GM18511 (cell line): ENCODE measurements at regions not wholly inside any gene's neighbourhood (a gene's known extent, or its start where the extent isn't known, plus 50 kb on each side); places are given as distances from the start of the nearest gene placed in this dataset.

Source experiments
- ATAC-seq: cut with Tn5 transposase; IDR thresholded peaks from one replicate; pipeline ENCODE4 v1.9.1; 2021; ENCODE audit warnings: mild to moderate bottlenecking, moderate library complexity; ENCODE audit not compliant: unreplicated experiment

DNA sequence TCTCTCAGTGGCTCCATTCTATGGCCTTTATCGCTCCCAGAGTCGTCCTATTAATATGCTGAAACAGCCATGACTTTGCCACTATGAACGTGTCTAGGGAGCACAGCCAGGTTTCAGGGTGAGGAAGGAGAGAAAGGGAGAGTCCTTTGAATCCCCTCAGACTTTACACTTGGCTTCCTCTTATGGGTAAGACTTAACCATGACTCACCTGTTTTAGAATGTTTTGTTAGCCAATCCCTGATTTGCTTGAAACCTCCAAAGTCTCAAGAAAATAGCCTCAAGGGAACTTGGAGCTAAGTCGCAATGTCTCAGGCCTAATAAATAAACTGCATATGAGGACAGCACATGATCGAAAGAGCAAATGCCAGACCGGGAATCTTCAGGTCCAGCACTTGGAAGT is 131.2 kb upstream of the RCN1 start:
- ATAC-seq, result no peak

DNA sequence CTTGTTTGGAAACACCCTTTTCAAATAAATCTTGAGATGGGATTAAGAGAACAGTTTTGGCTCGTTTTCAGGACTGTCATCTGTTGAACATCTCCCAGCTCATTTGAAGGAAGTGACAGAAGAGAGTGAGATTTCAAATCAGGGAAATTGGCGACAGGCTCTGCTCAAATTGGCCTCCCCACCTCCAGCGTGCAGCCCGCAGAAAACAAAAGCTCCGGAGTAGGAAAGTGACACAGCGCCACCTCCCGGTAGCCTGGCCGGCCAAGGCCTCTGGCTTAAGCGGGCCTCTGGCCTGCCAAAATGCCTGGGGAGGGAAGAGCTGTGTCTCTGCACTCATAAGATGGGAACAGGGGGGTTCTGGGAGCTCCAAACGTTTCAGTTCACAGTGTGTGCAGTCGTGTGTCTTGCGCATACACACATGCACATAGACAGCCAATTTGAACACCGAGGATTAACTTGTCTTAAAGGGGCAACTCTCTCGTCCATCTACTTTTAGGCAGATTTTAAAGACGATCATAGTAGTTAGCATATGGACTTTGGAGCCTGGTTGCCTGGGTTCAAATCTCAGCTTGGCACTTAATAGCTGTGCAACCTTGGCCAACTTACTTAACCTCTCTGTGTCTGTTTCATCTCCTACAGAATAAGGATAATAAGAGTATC is 132.7 kb upstream of the RCN1 start:
- ATAC-seq, result peak; percentile 85

DNA sequence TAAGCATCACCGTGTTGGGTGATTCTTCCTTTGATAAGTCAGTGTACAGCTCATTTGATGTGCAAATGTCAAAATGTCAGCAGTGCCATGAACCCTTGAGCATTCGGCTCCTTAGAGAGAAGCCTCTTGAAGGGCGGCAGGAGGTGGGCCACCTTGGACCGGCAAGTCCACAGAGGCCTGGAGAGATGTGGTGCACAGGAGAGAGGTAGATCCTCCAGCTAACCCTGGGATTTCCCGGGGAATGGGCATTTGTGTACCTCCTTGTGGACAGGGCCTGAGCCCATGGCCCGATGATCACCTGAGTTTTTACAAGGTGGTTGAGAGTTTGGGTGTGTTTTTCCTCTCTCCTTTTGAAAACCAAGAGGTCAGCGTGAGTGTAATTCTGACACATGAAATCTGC is 133.2 kb upstream of the RCN1 start:
- ATAC-seq, result peak; percentile 17

DNA sequence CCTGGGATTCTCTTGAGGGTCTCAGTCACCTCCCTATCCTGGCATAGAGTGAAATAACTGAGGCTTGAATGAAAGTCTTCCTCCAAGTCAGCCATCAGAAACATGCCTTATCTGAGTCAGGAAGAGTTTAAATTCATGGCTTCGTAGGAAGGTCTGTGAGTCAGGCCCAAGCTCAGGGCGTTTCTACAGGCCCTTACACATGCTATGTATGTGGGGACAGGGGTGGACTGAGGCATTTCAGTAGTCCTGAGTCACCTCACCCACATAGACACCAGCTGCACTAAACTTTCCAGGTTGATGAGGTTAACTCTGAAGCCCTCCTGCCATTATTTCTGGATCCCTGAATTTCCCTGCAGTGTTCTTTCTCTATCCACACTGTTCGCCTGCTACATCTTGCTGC is 134.6 kb upstream of the RCN1 start:
- no peak for ATAC-seq

DNA sequence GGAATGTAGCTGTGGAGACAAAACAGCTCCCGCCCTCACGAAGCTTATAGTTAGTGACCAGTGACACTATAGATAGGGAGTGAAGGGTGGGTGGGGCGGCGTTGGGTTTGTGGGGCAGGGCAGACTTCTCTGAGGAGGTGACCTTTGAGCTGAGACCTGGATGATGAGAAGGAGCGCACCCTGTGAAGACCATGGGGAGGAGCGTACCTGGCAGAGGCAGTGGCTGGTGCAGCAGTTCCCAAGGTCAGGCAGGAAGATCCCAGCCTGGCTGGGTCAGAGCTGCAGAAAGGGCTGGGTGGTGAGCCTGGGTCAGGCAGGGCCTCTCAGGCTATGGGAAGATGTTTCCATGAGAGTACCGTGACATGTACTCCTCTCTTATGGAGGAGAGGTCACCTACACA is 135.0 kb upstream of the RCN1 start:
- ATAC-seq, result no peak

DNA sequence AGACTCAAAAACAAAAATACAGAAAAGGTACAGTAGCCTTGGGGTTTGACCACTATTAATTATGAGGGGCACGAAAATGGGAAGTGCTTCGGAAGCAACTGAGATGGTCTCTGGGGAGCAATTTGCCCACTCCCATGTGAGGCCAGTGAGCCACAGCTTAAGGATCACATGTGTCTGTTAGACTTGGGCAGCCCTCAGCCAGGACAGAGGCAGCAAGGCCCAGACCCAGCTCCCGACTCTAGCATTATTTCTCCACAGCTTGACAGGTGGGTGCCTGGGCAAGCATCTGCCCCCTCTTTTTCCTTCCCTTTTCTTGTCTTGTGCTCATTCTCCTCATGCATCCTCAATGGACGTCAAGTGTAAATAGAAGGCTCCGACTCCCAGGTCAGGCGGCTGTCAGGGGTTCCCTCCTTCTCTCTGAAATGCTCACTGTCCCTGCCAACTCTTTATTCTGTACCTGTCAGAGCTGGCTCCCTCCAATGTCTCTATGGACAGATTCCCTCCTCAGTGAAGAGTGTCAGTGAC is 137.0 kb upstream of the RCN1 start:
- no peak for ATAC-seq

DNA sequence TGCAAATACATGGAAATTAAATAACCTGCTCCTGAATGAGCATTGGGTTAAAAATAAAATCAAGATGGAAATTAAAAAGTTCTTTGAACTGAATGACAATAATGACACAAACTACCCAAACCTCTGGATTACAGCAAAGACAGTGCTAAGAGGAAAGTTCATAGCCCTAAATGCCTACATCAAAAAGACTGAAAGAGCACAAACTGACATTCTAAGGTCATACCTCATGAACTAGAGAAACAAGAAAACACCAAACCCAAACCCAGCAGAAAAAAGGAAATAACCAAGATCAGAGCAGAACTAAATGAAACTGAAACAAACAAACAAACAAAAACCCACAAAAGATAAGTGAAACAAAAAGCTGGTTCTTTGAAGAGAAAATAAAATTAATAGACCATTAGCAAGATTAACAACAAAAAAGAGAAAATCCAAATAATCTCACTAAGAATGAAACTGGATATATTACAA is 138.6 kb upstream of the PAX6 start:
- peak; percentile 83 for ATAC-seq

DNA sequence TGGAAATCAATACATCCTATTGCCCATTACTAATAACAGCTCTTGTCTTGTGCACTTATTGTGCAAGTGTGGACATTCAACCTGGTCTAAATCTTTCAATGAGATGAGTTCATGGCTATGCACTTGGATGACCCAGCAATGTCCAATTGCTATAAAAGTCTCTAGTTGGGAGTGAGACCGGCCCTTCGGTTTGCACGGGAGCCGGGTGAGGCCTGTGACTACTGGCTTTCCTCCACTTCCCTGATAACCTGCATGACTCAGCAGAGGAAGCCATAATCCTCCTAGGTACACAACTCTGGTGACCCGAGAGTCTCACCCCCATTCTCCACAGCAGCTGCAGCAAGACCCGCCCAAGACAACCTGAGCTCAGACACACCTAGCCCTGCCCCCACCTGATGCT is 135.9 kb upstream of the PAX6 start:
- ATAC-seq, result no peak

DNA sequence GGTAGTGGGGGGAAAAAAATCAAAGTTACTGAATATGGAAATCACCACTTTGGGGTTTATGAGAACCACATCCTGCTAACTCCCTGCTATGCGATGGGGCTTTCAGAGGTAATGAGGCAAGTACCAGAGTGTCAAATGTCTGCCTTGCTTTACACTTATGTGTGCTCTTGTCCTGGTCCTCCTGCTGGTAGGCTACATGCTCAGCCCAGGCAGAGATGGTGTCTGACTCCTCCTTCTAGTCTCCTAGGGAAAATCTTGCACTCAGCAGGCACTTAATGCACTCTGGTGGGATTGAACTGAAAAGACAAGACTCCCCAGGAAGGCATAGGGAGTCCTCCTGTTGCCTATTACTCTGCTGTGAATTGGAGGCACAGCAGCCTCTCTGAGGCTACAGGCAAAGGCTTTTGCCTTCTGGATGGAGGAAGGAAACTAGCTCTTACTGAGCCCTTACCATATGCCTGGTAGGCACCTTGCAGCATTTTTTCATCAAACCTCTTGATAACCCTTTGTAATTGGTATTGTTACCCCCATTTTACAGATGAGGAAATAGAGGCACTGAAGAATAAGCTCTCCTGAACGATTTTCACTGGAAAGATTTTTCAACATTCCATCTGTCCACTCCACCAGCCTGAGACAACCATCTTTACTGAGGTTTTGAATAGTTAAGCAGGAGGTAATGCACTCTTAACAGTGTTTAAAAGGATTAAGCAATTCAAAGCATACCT is 132.1 kb upstream of the PAX6 start:
- peak; percentile 93 for ATAC-seq

DNA sequence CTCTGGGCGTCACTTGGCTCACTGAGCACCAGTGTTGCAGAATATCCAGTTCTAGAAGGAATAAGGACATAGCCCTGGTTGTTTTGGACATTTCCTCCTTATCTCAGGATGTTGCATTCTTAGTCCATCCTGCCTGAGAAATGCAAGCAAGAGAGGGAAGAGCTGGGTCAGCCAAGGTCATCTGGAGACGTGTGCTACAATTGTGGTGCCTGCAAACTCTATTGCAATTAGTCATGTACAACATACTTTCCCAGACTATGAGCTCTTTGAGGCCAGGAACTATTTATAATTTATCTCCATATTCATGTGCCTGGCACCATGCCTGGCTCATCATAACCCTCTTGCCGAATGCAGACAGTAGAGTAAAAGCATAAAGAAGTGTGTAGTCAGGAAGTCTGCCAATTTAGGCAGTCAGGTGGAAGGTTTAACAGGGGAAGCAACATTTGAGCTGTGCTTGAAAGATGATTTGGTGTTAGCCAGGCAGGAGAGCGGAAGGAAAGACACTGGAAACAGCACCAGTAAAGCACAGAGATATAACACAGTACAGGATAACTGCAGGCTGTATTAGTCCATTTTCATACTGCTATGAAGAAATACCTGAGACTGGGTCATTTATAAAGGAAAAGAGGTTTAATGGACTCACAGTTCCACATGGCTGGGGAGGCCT is 129.4 kb upstream of the PAX6 start:
- ATAC-seq, result no peak

DNA sequence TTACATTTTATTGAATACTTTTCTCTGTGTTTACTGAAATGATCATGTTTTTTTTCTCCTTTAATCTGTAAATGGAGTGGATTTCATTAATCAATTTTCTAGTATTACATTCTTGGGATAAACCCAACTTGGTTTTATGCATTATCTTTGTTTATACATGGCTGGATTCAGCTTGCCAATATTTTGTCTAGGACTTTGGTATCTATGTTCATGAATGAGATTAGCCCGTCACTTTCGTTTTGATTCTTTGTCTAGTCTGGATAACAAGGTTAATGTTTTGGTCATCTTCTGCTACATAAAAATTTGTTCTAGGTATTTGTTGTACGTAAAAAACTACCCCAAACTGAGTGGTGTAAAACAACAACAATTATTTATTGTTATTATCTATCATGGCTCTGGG is 127.9 kb upstream of the PAX6 start:
- no peak for ATAC-seq

DNA sequence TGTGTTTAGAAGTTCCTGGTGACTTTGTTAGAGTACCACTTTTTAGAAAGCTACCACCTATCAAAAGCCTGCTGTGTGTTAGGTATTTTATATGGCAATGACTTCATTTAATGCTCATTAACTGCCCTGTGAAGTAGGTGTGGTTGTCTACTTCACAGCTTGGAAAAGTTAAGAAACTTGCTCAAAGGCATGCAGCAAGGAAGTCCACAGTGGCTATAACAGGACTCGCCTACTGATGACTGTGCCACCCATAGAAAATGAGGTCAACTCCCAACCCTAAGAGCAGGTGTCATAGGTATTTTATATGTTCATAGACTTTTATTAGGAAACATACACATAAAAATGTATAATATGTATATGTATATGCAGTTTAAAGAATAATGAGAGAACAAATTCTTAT is 125.2 kb upstream of the PAX6 start:
- no peak for ATAC-seq

DNA sequence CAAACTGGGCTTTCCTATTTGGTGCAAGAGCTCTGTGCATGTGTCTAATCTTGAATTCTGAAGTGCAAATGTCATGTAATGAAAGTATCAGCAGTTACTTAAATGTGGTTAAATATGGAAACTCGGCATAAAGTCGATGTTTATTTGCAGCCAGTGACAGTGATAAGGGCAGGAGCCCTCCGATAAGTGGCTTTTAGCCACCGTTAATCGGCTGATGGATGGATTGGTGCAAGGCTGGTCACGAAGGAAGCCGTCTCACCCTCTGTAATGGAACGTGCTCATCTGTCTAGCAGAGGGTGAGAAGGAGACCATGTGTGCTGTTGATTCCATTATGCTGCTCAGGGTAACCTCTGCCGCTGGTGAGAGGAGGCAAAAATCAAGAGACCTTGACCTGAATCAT is 121.8 kb upstream of the PAX6 start:
- ATAC-seq, result no peak

DNA sequence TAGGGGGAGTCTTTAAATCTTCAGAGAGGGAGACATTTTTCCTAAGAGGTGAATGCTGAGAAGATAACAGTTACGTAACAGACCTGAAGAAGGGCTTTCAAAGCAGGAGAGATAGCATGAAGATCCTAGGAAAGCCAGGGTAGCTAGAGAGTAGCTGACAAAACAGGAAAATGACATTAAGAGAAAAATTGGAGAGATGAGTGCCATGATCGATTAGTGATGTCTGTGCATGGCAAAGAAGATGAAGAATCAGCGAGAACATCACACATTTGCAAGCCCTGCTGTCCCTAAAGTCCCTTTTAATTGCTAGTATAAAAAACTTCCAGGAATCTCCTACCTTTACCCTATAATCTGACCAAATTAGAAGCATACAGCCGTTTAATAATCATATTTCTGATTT is 116.9 kb upstream of the PAX6 start:
- ATAC-seq, result no peak

DNA sequence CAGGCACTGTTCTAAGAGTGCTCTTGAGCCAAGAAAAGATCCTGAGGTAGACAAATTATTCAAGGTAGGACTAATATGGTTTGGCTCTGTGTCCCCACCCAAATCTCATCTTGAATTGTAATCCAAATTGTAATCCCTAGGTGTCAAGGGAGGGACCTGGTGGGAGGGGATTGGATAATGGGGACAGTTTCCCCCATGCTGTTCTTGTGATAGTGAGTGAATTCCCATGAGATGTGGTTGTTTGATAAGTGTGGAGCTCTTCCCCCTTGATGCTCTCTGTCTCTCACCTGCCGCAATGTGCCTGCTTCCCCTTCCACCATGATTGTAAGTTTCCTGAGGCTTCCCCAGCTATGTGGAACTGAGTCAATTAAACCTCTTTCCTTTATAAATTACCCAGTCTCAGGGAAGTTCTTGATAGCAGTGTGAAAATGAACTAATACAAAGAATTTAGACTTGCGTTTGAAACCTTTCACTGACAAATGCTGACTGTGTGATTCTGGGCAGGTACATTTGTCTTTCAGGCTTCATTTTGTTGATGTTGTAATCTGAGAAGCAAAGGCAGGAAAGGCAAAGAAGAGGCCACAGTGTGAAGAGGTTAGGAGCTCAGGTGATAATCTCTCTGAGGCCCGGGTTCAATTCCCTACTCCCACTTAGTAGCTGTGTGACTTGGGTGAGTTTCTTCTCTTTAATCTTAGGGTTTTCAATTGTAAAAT is 115.8 kb upstream of the PAX6 start:
- no peak for ATAC-seq

DNA sequence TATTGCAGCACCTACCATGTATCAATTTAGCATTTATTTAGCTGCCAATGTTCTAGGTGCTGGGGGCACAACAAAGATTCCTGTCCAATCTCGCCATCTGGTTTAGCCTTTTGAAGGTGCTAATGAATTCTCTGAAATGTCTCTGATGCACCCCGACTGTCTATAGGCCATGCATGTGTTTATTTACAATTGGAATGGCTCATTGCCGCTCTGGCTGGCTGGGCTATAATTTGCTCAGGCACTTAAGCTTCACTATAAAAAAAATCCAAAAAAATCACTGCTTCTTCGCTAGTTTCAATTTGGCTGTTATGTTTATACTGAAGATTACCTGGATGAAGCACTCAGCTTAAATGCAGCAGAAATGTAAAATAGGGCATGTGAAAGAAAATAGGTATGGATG is 115.0 kb upstream of the PAX6 start:
- ATAC-seq, result no peak

DNA sequence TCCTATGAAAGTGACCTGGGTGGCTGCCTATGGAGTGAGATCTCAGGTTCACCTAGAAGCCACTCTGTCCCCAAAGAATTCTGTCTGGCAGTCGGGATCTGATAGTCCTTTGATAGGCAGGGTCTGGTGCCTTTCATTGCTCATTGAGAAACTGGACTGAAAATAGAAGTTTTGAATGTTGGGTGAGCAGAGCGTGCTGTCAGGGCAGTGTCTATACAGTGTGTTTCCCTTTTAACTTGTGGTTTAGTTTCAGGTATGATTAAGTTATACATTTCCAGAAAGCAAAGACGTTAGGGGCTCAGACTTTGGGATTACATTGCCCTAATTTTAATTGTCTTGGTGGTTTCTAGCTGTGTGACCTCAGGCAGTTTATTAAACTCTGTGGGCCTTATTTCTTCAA is 111.3 kb upstream of the PAX6 start:
- peak; percentile 93 for ATAC-seq

DNA sequence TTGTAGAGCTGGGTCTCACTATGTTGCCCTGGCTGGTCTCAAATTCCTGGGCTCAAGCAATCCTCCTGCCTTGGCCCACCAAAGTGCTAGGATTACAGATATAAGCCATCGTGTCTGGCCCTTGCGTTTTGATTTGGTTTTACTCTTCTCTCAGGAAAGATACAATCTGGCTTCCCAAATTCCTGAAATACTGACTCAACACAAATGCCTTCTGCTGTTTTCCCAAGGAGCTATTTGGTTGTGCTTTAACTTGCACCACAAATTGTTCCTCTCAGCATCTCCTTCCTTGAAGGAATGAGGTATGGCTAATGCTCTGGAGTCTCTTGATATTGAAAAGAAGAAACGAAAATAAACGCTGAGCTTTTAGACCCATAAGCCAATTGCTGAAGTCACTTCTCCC is 110.0 kb upstream of the PAX6 start:
- ATAC-seq, result no peak

DNA sequence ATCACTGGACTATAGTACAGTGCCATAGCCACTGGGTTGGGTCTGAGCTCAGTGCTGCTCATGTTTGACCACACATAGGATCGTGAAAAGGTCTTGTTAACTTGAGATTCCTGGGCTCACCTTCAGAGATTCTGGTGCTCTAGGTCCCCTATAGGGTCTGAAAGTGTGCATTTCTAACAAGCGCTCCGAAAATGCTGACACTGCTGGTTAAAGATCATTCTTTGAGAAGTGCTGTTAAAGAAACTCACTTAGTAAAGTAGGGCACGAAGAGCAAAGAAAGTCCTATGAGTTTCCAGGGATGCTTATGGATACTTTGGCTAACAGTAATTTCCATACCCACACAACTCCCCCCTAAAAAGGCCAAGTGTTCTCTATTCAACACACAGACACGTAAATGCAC is 108.1 kb upstream of the PAX6 start:
- ATAC-seq, result no peak

DNA sequence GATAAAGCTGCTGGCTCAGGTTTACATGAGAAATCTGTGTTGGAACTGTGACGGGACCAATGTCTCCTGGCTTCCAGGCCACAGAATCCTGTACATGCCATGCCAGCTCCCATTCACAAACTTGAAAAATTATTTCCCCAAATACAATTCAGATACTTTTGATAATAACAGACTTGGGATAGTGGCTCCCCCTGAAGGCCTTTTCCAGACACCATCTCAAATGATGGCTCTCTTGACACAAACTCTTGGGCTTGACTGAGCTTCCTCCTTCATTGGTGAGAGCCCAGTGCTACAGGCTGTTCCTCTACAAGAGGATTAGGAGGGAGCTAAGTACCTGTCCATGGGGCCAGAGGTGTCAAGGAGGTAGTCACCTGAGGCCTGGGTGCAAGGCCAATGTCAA is 104.7 kb upstream of the PAX6 start:
- no peak for ATAC-seq

DNA sequence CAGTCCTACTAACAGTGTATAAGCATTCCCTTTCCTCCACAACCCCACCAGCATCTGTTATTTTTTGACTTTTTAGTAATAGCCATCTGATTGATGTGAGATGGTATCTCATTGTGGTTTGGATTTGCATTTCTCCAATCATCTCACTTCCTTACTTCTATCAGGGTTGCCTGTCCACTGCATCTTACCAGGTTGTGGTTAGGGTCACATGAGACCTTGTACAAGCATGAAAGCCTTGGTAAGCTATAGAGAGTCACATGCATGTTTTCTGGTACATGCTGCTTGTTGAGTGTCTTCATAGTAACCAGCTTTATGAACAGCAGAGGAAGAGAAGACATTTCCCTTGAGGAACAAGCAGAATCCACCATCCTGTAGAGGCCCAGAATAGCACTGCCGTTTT is 102.9 kb upstream of the PAX6 start:
- ATAC-seq, result peak; percentile 94
